Neural crest cell (in vitro differentiated cells): ENCODE measurements at regions not wholly inside any gene's neighbourhood (a gene's known extent, or its start where the extent isn't known, plus 50 kb on each side); places are given as distances from the start of the nearest gene placed in this dataset.

Experiments
- DNase-seq: peaks from one replicate; pipeline ENCODE4 v3.0.0; 2021; ENCODE audit warnings: low read depth, mixed read lengths, low spot score
- H3K27ac Mint-ChIP-seq: one replicate; pipeline ENCODE4 v1.8.0; 2021; ENCODE audit warnings: mild to moderate bottlenecking, mixed read lengths; ENCODE audit not compliant: unreplicated experiment
- H3K27me3 Mint-ChIP-seq: 2 replicates; pipeline ENCODE4 v1.8.0; 2021; ENCODE audit warnings: low read depth, mild to moderate bottlenecking, mixed read lengths
- H3K36me3 Mint-ChIP-seq: 2 replicates; pipeline ENCODE4 v1.8.0; 2021; ENCODE audit warnings: low read depth, mild to moderate bottlenecking, mixed read lengths
- H3K4me1 Mint-ChIP-seq: 2 replicates; pipeline ENCODE4 v1.8.0; 2021; ENCODE audit warnings: mixed read lengths
- H3K4me3 Mint-ChIP-seq: one replicate; pipeline ENCODE4 v1.8.0; 2021; ENCODE audit warnings: mild to moderate bottlenecking, mixed read lengths
- H3K9me3 Mint-ChIP-seq: 2 replicates; pipeline ENCODE4 v1.8.0; 2021; ENCODE audit warnings: mixed read lengths
- TF ChIP-seq, protein P1 (sequence below): fragments of 200-600 bp; sonication (generic); conservative IDR thresholded peaks from 2 replicates; pipeline ENCODE4 v1.5.0; 2021; ENCODE audit warnings: antibody characterized with exemption, mild to moderate bottlenecking

DNA sequence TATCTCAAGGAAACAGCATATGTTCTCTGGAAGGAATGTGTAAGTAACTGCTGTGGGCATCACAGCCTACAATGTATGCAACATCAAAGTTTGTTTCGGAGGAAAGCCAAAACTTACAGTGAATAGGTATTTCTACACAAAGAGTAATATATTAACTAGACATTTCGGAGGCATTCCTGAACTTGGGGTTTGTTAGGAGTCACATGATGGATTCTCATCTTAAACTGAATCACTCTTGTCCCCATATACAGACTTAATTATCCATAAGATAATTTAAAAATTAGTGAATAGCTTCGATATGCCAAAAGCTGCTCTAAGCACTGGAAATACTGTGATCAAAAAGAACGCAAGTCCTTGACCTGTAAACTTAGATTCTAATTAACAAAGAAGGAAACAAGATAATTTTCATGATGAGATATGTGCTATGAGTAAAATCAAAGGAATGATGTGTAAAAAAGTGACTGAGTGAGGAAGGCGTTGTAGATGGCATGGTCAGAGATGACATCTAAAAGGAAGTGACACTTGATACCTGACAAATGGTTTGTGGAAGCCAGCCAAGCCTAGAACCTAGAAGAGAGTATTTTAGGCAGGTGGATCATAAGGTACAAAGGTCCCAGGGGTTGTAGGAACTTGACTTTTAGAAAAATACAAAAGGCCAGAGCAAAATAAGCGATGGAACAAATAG, 273.1 kb downstream of the MRPL39 start:
- H3K4me1 Mint-ChIP-seq = no peaks in the 10 kb centered on the region
- TF ChIP-seq, protein P1, sequence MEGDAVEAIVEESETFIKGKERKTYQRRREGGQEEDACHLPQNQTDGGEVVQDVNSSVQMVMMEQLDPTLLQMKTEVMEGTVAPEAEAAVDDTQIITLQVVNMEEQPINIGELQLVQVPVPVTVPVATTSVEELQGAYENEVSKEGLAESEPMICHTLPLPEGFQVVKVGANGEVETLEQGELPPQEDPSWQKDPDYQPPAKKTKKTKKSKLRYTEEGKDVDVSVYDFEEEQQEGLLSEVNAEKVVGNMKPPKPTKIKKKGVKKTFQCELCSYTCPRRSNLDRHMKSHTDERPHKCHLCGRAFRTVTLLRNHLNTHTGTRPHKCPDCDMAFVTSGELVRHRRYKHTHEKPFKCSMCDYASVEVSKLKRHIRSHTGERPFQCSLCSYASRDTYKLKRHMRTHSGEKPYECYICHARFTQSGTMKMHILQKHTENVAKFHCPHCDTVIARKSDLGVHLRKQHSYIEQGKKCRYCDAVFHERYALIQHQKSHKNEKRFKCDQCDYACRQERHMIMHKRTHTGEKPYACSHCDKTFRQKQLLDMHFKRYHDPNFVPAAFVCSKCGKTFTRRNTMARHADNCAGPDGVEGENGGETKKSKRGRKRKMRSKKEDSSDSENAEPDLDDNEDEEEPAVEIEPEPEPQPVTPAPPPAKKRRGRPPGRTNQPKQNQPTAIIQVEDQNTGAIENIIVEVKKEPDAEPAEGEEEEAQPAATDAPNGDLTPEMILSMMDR = no peak
- no peaks in the 10 kb centered on the region for H3K9me3 Mint-ChIP-seq
- no peak overlapping the region for H3K27ac Mint-ChIP-seq
- no peak for DNase-seq
- no peak overlapping the region for H3K4me3 Mint-ChIP-seq
- H3K27me3 Mint-ChIP-seq = no peaks in the 10 kb centered on the region
- H3K36me3 Mint-ChIP-seq = no peaks in the 10 kb centered on the region

DNA sequence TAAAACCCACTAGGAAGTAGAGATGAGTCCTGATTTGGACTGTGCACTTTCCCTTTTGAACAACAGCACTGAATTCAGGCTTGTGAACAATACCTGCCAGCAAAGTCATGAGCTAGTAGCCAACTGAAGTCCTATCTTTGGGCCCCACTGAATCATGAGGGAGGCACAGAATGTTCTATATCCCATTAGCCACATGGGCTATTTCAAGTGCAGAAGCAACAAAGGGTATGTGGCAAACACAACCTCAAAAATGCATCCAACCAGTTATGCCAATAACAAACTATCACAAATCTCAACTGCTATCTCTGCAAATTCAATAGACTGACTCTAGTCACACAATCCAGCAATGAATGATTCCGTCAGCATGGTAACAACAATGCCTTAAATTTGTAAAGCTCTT, 276.0 kb downstream of the MRPL39 start:
- no peaks in the 10 kb centered on the region for H3K9me3 Mint-ChIP-seq
- H3K4me1 Mint-ChIP-seq = no peaks in the 10 kb centered on the region
- H3K27me3 Mint-ChIP-seq = no peaks in the 10 kb centered on the region
- DNase-seq = no peak
- no peak overlapping the region for H3K4me3 Mint-ChIP-seq
- no peak overlapping the region for H3K27ac Mint-ChIP-seq
- no peaks in the 10 kb centered on the region for H3K36me3 Mint-ChIP-seq
- TF ChIP-seq, protein P1 = no peak

DNA sequence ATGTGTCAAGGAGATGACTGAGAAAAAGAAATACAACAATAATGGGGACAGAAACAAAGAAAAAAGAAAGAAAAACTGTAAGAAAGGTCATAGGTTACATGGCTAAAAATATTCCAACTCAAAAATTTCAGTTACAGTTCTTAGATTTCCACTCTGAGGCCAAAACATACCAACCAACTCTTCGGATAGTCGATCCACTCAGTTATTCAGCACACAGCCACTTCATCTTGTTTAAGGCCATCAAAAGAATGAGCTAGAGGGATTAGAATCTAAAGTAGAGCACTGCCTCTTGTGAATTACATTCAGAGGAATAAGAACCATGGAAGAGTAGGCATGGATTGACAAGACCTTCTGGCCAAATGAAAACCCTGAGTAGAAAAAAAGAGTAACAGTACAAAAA, 277.0 kb downstream of the MRPL39 start:
- H3K36me3 Mint-ChIP-seq = no peaks in the 10 kb centered on the region
- H3K4me1 Mint-ChIP-seq = no peaks in the 10 kb centered on the region
- H3K9me3 Mint-ChIP-seq = no peaks in the 10 kb centered on the region
- no peak overlapping the region for H3K4me3 Mint-ChIP-seq
- H3K27me3 Mint-ChIP-seq = no peaks in the 10 kb centered on the region
- TF ChIP-seq, protein P1 = no peak
- DNase-seq = no peak
- no peak overlapping the region for H3K27ac Mint-ChIP-seq

DNA sequence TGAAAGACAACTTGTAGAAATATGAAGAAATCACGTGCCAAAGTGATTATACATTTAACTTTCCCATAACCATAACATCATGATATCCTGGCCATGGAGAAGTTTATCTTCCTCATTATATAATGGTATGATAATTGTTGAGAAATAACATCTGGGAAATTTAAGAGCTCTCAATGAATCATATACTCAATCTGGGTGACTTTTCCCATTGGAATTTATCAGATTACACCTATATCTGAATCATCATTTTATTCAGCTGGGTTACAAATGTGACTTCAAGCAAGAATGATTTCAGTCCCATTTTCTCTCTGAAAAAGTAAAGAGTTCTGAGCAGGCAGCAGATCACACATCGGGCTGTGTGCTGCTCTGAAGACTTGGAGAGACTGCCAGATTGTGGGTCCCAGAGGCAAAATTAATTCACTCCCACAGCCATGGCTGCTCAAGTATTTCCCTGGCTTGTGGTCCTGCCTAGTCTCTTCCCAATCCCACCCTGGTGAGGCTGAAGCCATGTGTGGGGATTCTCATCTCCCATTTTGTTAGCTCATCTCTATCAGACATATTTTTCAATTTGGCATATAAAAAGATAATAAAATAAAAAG, 278.0 kb downstream of the MRPL39 start:
- TF ChIP-seq, protein P1 = no peak
- no peaks in the 10 kb centered on the region for H3K9me3 Mint-ChIP-seq
- H3K27ac Mint-ChIP-seq = no peak overlapping the region
- H3K4me1 Mint-ChIP-seq = no peaks in the 10 kb centered on the region
- DNase-seq = no peak
- no peaks in the 10 kb centered on the region for H3K36me3 Mint-ChIP-seq
- no peaks in the 10 kb centered on the region for H3K27me3 Mint-ChIP-seq
- no peak overlapping the region for H3K4me3 Mint-ChIP-seq

DNA sequence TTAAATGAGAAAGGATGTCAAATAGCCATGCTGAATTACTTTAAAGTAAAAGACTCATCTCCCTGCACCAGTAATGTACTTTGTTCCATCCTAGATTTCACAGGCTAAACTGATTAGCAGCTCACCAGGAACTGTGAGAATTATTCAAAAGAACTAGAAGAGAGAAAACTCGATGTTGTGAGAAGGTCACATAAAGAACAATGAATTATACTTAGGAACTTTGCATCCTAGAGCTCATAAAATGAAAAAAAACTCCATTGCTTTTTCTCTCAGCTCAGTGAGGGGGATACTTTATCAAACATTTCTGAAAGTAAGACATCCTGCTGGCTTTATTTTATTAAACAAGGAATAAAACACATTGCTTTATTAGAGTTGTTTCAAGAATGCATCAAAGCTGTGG, 278.5 kb downstream of the MRPL39 start:
- H3K27me3 Mint-ChIP-seq = no peaks in the 10 kb centered on the region
- no peak for DNase-seq
- TF ChIP-seq, protein P1 = no peak
- H3K4me3 Mint-ChIP-seq = no peak overlapping the region
- no peaks in the 10 kb centered on the region for H3K36me3 Mint-ChIP-seq
- H3K27ac Mint-ChIP-seq = no peak overlapping the region
- no peaks in the 10 kb centered on the region for H3K4me1 Mint-ChIP-seq
- H3K9me3 Mint-ChIP-seq = no peaks in the 10 kb centered on the region
